ENCODE measurements at regions not wholly inside any gene's neighbourhood (a gene's known extent, or its start where the extent isn't known, plus 50 kb on each side); places are given as distances from the start of the nearest gene placed in this dataset.

DNA sequence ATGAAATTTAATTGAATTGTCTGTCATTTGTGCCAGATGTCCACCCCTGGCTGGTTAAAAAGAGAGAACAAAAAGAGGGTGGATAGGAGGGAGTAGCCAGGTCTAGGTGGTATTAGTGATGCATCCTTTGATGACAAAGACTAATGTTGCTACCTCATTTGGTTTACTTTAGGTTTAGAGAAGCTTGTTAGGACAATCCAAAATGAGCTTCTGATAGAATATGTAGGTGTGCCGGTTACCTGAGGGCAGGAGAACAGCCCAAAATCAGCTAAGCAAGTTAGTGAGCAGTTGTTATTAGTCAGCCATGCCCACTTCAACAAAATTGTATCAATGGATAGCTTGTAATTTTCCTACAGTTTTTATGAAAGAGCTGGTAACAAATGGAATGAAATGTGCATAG, 61.4 kb upstream of the PTGS2 start (continued):
- no peak for TF ChIP-seq E2F4 (IDR thresholded peaks at IDR 0.05; ENCODE audit: low read depth, low read length)

- ChIA-PET SMC1A (ENCODE audit: uncharacterized antibody, unreplicated experiment) (no interaction called here), POLR2A (no interaction called here), CTCF (interaction anchor here (2.1 kb wide), 1 partner anchor 17 kb away, joined by 11 read pairs; no protein-coding TSS in a partner anchor), RAD21 (ENCODE audit: unreplicated experiment) (no interaction called here)
- peak; percentile 66 for ATAC-seq
- Histone ChIP-seq H4K20me1 (ENCODE audit: control insufficient read depth, insufficient read depth) (no peaks in the 10 kb centered on the region), H3K79me2 (ENCODE audit: control insufficient read depth, insufficient read depth, low read length) (no peaks in the 10 kb centered on the region), H3K4me2 (ENCODE audit: control insufficient read depth, insufficient read depth) (peak overlapping the region; percentile 43), H3K27ac (ENCODE audit: control insufficient read depth, insufficient read depth) (no peak overlapping the region), H3K36me3 (ENCODE audit: control insufficient read depth in 2 of 2, insufficient read depth in 2 of 2, low read length in 1 of 2) (no peaks in the 10 kb centered on the region), H3K9ac (ENCODE audit: control insufficient read depth, insufficient read depth, low read length) (no peak overlapping the region), H3K4me3 (no peak overlapping the region), H3K27me3 (replicated peaks in 1 of 2; ENCODE audit: control insufficient read depth in 2 of 2, insufficient read depth in 2 of 2, low read length in 1 of 2) (no peaks in the 10 kb centered on the region), H2AFZ (ENCODE audit: control insufficient read depth, low read depth, low read length) (peak overlapping the region; percentile 13; the same call in 1 of the 2 replicates), H3K4me1 (ENCODE audit: control insufficient read depth, insufficient read depth, low read length) (peaks cover 8% of the 10 kb centered on the region; the same call in 1 of the 2 replicates), H3K9me3 (replicated peaks; ENCODE audit: control insufficient read depth, insufficient read depth, low read length) (no peaks in the 10 kb centered on the region)
- intact Hi-C loops (cut with micrococcal nuclease; ENCODE audit: unreplicated experiment) (no loop called here), in situ Hi-C loops (cut with MboI) (no loop called here)
- no peak for FAIRE-seq
- WGBS (ENCODE audit: insufficient coverage, insufficient replicate concordance, low lambda C conversion rate, missing lambda C conversion rate): 4% methylated on average over 2 of the region's 2 CpGs
- DNase-seq (ENCODE audit: low read depth, low spot score): no peak
- BruUV-seq (replicated peaks): no TSS peak
- TF ChIP-seq RBBP5 (conservative IDR thresholded peaks at IDR 0.05) (no peak), SMARCA5 (IDR thresholded peaks at IDR 0.05) (no peak), YBX1 (IDR thresholded peaks at IDR 0.05) (no peak), PML (IDR thresholded peaks at IDR 0.05; ENCODE audit: low read length) (no peak), JUNB (IDR thresholded peaks at IDR 0.05) (peak; percentile 64), SUZ12 (IDR thresholded peaks at IDR 0.05; ENCODE audit: unreplicated experiment) (no peak), TAF1 (IDR thresholded peaks at IDR 0.05; ENCODE audit: borderline replicate concordance, low read depth, low read length) (no peak), TBL1XR1 (IDR thresholded peaks at IDR 0.05; ENCODE audit: low read depth, low read length) (no peak), ZNF274 (IDR thresholded peaks at IDR 0.05; ENCODE audit: insufficient read depth, insufficient read length) (no peak), PAX5 (IDR thresholded peaks at IDR 0.05; ENCODE audit: borderline replicate concordance, low read depth, low read length) (no peak), RUNX3 (IDR thresholded peaks at IDR 0.05; ENCODE audit: low read length) (peak; percentile 83), MEF2A (IDR thresholded peaks at IDR 0.05; ENCODE audit: insufficient read depth, low read depth, low read length) (0 out of 2 replicates have a peak, but pooled peaks have one; percentile 12), CBX3 (IDR thresholded peaks at IDR 0.05; ENCODE audit: borderline replicate concordance, low read depth) (no peak)
- TF ChIP-seq, protein P1, sequence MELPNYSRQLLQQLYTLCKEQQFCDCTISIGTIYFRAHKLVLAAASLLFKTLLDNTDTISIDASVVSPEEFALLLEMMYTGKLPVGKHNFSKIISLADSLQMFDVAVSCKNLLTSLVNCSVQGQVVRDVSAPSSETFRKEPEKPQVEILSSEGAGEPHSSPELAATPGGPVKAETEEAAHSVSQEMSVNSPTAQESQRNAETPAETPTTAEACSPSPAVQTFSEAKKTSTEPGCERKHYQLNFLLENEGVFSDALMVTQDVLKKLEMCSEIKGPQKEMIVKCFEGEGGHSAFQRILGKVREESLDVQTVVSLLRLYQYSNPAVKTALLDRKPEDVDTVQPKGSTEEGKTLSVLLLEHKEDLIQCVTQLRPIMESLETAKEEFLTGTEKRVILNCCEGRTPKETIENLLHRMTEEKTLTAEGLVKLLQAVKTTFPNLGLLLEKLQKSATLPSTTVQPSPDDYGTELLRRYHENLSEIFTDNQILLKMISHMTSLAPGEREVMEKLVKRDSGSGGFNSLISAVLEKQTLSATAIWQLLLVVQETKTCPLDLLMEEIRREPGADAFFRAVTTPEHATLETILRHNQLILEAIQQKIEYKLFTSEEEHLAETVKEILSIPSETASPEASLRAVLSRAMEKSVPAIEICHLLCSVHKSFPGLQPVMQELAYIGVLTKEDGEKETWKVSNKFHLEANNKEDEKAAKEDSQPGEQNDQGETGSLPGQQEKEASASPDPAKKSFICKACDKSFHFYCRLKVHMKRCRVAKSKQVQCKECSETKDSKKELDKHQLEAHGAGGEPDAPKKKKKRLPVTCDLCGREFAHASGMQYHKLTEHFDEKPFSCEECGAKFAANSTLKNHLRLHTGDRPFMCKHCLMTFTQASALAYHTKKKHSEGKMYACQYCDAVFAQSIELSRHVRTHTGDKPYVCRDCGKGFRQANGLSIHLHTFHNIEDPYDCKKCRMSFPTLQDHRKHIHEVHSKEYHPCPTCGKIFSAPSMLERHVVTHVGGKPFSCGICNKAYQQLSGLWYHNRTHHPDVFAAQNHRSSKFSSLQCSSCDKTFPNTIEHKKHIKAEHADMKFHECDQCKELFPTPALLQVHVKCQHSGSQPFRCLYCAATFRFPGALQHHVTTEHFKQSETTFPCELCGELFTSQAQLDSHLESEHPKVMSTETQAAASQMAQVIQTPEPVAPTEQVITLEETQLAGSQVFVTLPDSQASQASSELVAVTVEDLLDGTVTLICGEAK (IDR thresholded peaks at IDR 0.05; ENCODE audit: borderline replicate concordance): peak; percentile 70
- TF ChIP-seq, protein P2, sequence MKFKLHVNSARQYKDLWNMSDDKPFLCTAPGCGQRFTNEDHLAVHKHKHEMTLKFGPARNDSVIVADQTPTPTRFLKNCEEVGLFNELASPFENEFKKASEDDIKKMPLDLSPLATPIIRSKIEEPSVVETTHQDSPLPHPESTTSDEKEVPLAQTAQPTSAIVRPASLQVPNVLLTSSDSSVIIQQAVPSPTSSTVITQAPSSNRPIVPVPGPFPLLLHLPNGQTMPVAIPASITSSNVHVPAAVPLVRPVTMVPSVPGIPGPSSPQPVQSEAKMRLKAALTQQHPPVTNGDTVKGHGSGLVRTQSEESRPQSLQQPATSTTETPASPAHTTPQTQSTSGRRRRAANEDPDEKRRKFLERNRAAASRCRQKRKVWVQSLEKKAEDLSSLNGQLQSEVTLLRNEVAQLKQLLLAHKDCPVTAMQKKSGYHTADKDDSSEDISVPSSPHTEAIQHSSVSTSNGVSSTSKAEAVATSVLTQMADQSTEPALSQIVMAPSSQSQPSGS (IDR thresholded peaks at IDR 0.05; ENCODE audit: low read length): peak; percentile 48; the same call in 1 of the 2 replicates
- TF ChIP-seq, protein P3, sequence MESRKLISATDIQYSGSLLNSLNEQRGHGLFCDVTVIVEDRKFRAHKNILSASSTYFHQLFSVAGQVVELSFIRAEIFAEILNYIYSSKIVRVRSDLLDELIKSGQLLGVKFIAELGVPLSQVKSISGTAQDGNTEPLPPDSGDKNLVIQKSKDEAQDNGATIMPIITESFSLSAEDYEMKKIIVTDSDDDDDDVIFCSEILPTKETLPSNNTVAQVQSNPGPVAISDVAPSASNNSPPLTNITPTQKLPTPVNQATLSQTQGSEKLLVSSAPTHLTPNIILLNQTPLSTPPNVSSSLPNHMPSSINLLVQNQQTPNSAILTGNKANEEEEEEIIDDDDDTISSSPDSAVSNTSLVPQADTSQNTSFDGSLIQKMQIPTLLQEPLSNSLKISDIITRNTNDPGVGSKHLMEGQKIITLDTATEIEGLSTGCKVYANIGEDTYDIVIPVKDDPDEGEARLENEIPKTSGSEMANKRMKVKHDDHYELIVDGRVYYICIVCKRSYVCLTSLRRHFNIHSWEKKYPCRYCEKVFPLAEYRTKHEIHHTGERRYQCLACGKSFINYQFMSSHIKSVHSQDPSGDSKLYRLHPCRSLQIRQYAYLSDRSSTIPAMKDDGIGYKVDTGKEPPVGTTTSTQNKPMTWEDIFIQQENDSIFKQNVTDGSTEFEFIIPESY (IDR thresholded peaks at IDR 0.05): no peak
These were observed 60.1 kb upstream of the PTGS2 start for GRCh38 chr1:186740324-186740723.
